Neural cell (in vitro differentiated cells): ENCODE measurements at regions not wholly inside any gene's neighbourhood (a gene's known extent, or its start where the extent isn't known, plus 50 kb on each side); places are given as distances from the start of the nearest gene placed in this dataset.

Experiments
- H2AFZ ChIP-seq: fragments of 200-600, 300-800 bp; sonication (generic), shearing (Covaris generic); 2 replicates; pipeline ENCODE4 v1.6.0; 2014; ENCODE audit warnings: low read depth, mild to moderate bottlenecking, antibody characterized with exemption, low read length, moderate library complexity
- H3F3A ChIP-seq: fragments of 200-600 bp; shearing (Covaris generic); 2 replicates; pipeline ENCODE4 v1.6.1; 2016; ENCODE audit warnings: mild to moderate bottlenecking, moderate library complexity, mixed read lengths, antibody characterized with exemption, low read length; ENCODE audit not compliant: insufficient read depth, poor library complexity, severe bottlenecking
- H3K27ac ChIP-seq: fragments of 200-600, 300-800 bp; sonication (generic), shearing (Covaris generic); 2 replicates; pipeline ENCODE4 v1.5.1; 2014; ENCODE audit warnings: mild to moderate bottlenecking, low read length, moderate library complexity
- H3K27me3 ChIP-seq: fragments of 300-800, 200-600 bp; sonication (generic), shearing (Covaris generic); 2 replicates; pipeline ENCODE4 v1.6.0; 2014; ENCODE audit warnings: mild to moderate bottlenecking, low read depth, low read length, moderate library complexity; ENCODE audit not compliant: insufficient read depth
- H3K36me3 ChIP-seq: fragments of 300-800, 200-600 bp; sonication (generic), shearing (Covaris generic); 2 replicates; pipeline ENCODE4 v1.5.1; 2014; ENCODE audit warnings: mild to moderate bottlenecking, antibody characterized with exemption, low read length, moderate library complexity; ENCODE audit not compliant: insufficient read depth
- H3K4me2 ChIP-seq: fragments of 300-800, 200-600 bp; sonication (generic), shearing (Covaris generic); 2 replicates; pipeline ENCODE4 v1.6.0; 2014; ENCODE audit warnings: mild to moderate bottlenecking, low read length
- H3K4me3 ChIP-seq: fragments of 300-800, 200-600 bp; sonication (generic), shearing (Covaris generic); 2 replicates; pipeline ENCODE4 v1.5.1; 2014; ENCODE audit warnings: mild to moderate bottlenecking, low read length, moderate library complexity
- H3K79me2 ChIP-seq: fragments of 200-600 bp; shearing (Covaris generic); replicated peaks from 2 replicates; pipeline ENCODE4 v1.6.0; 2014; ENCODE audit warnings: mild to moderate bottlenecking, low read length, moderate library complexity; ENCODE audit not compliant: insufficient read depth
- H3K9ac ChIP-seq: fragments of 300-800, 200-600 bp; sonication (generic), shearing (Covaris generic); 2 replicates; pipeline ENCODE4 v1.6.1; 2016; ENCODE audit warnings: mild to moderate bottlenecking, low read length, mixed read lengths
- H3K9me2 ChIP-seq: fragments of 200-600 bp; shearing (Covaris generic); 2 replicates; pipeline ENCODE4 v1.6.1; 2016; ENCODE audit warnings: mild to moderate bottlenecking, low read length, mixed read lengths; ENCODE audit not compliant: insufficient read depth
- H3K9me3 ChIP-seq: fragments of 200-600, 300-800 bp; sonication (generic), shearing (Covaris generic); 2 replicates; pipeline ENCODE4 v1.6.1; 2016; ENCODE audit warnings: mild to moderate bottlenecking, mixed run types, low read length, moderate library complexity, mixed read lengths
- H4K20me1 ChIP-seq: fragments of 200-600 bp; shearing (Covaris generic); 2 replicates; pipeline ENCODE4 v1.6.1; 2016; ENCODE audit warnings: mild to moderate bottlenecking, mixed run types; ENCODE audit not compliant: insufficient read depth
- EP300 ChIP-seq: fragments of 450-650 bp; conservative IDR thresholded peaks from 2 replicates; pipeline ENCODE4 v1.6.1; 2014; ENCODE audit warnings: antibody characterized with exemption, mild to moderate bottlenecking, moderate library complexity; ENCODE audit not compliant: poor library complexity, severe bottlenecking
- EZH2 ChIP-seq: fragments of 200-600, 300-800 bp; shearing (Covaris generic), sonication (generic); IDR thresholded peaks from 2 replicates; pipeline ENCODE4 v1.6.1; 2014; ENCODE audit warnings: antibody characterized with exemption, low read length, borderline replicate concordance, mild to moderate bottlenecking; ENCODE audit not compliant: insufficient read depth, poor library complexity, severe bottlenecking
- MXI1 ChIP-seq: fragments of 450-650 bp; conservative IDR thresholded peaks from 2 replicates; pipeline ENCODE4 v1.6.1; 2014; ENCODE audit warnings: antibody characterized with exemption, mild to moderate bottlenecking; ENCODE audit not compliant: poor library complexity, severe bottlenecking
- POLR2AphosphoS5 ChIP-seq: IDR thresholded peaks from 2 replicates; pipeline ENCODE4 v1.6.1; 2012
- RAD21 ChIP-seq: fragments of 450-650 bp; conservative IDR thresholded peaks from 2 replicates; pipeline ENCODE4 v1.6.1; 2014; ENCODE audit warnings: antibody characterized with exemption, mild to moderate bottlenecking, moderate library complexity
- REST ChIP-seq: IDR thresholded peaks from 2 replicates; pipeline ENCODE4 v1.6.1; 2012; ENCODE audit warnings: borderline replicate concordance
- SMC3 ChIP-seq: fragments of 450-650 bp; conservative IDR thresholded peaks from 2 replicates; pipeline ENCODE4 v1.6.1; 2014; ENCODE audit warnings: antibody characterized with exemption, mild to moderate bottlenecking, moderate library complexity; ENCODE audit not compliant: poor library complexity
- TAF1 ChIP-seq: IDR thresholded peaks from 2 replicates; pipeline ENCODE4 v1.6.1; 2012; ENCODE audit warnings: low read depth
- TF ChIP-seq, protein P1 (sequence below): fragments of 450-650 bp; IDR thresholded peaks from 2 replicates; pipeline ENCODE4 v1.5.1; 2014; ENCODE audit warnings: antibody characterized with exemption, mild to moderate bottlenecking, moderate library complexity; ENCODE audit not compliant: poor library complexity, severe bottlenecking

- H3K79me2 ChIP-seq = no peaks in the 10 kb centered on the region
- H4K20me1 ChIP-seq = no peaks in the 10 kb centered on the region
- H3K4me2 ChIP-seq = no peak overlapping the region
- H3K36me3 ChIP-seq = no peaks in the 10 kb centered on the region
- no peaks in the 10 kb centered on the region for H3K27me3 ChIP-seq
- H3K9me3 ChIP-seq = no peaks in the 10 kb centered on the region
- no peak overlapping the region for H3K4me3 ChIP-seq
- no peaks in the 10 kb centered on the region for H3K9me2 ChIP-seq
- H2AFZ ChIP-seq = no peak overlapping the region
- H3K9ac ChIP-seq = no peak overlapping the region
- TF ChIP-seq EP300 (no peak), POLR2AphosphoS5 (no peak), SMC3 (no peak), TAF1 (no peak), REST (no peak), RAD21 (no peak), EZH2 (no peak), MXI1 (no peak)
- TF ChIP-seq, protein P1, sequence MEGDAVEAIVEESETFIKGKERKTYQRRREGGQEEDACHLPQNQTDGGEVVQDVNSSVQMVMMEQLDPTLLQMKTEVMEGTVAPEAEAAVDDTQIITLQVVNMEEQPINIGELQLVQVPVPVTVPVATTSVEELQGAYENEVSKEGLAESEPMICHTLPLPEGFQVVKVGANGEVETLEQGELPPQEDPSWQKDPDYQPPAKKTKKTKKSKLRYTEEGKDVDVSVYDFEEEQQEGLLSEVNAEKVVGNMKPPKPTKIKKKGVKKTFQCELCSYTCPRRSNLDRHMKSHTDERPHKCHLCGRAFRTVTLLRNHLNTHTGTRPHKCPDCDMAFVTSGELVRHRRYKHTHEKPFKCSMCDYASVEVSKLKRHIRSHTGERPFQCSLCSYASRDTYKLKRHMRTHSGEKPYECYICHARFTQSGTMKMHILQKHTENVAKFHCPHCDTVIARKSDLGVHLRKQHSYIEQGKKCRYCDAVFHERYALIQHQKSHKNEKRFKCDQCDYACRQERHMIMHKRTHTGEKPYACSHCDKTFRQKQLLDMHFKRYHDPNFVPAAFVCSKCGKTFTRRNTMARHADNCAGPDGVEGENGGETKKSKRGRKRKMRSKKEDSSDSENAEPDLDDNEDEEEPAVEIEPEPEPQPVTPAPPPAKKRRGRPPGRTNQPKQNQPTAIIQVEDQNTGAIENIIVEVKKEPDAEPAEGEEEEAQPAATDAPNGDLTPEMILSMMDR = no peak
- H3K27ac ChIP-seq = no peak overlapping the region
- H3F3A ChIP-seq = no peaks in the 10 kb centered on the region
These were observed 258.7 kb downstream of the RAP2A start for GRCh38 chr13:97692628-97693027.

- Histone ChIP-seq H3K9ac (no peak overlapping the region), H3K27me3 (no peaks in the 10 kb centered on the region), H3K4me3 (no peak overlapping the region), H3K9me2 (no peaks in the 10 kb centered on the region), H2AFZ (no peak overlapping the region), H3K36me3 (no peaks in the 10 kb centered on the region), H3K79me2 (no peaks in the 10 kb centered on the region), H4K20me1 (no peaks in the 10 kb centered on the region), H3K9me3 (no peaks in the 10 kb centered on the region), H3K4me2 (no peak overlapping the region), H3K27ac (no peak overlapping the region), H3F3A (no peaks in the 10 kb centered on the region)
- no peak for TF ChIP-seq EP300
These were observed 257.8 kb upstream of the IPO5 start for GRCh38 chr13:97695684-97696083.

GRCh38 chr13:97696921-97697320, 256.6 kb upstream of the IPO5 start:
- TF ChIP-seq, protein P1 = no peak
- TF ChIP-seq SMC3 (no peak), TAF1 (no peak), EP300 (no peak), RAD21 (no peak), REST (no peak), EZH2 (no peak), POLR2AphosphoS5 (no peak), MXI1 (no peak)
- H3F3A ChIP-seq = no peaks in the 10 kb centered on the region
- no peak overlapping the region for H3K9ac ChIP-seq

More at GRCh38 chr13:97696921-97697320, 256.6 kb upstream of the IPO5 start:
- Histone ChIP-seq H2AFZ (no peak overlapping the region), H3K27ac (no peak overlapping the region), H3K79me2 (no peaks in the 10 kb centered on the region), H3K36me3 (no peaks in the 10 kb centered on the region), H4K20me1 (no peaks in the 10 kb centered on the region), H3K4me3 (no peak overlapping the region), H3K9me2 (no peaks in the 10 kb centered on the region), H3K9me3 (no peaks in the 10 kb centered on the region), H3K4me2 (no peak overlapping the region), H3K27me3 (no peaks in the 10 kb centered on the region)
